ENCODE measurements at regions not wholly inside any gene's neighbourhood (a gene's known extent, or its start where the extent isn't known, plus 50 kb on each side); places are given as distances from the start of the nearest gene placed in this dataset.

DNA sequence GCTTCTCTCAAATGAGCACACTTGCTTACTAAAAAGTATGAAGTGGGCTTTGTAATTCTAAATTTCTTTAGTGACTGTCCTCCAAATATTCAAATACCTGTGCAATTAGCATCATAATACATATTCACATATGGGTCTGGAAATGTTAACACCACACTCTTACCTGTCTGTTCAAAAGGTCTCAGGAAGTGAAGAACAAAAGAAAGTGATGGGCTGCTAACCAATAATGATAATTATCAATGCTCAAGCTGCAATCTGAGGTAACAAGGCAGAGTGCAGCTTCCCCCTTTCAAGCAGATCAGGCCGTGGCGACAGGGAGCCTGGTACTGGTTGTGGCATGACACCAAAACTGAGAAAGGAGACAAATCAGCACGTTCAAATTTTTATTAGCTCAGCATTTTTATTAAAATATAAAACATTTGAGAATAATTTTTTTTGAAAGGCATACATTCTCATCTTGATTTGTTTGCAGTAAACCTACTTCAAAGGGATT lies 1044.7 kb upstream of the EPHA7 start:
- DNase-seq (ENCODE audit: low read depth): no peak
- H3K4me3 ChIP-seq (ENCODE audit: control insufficient read depth, low read depth, low read length): no peak overlapping the region
- TF ChIP-seq, protein P1, sequence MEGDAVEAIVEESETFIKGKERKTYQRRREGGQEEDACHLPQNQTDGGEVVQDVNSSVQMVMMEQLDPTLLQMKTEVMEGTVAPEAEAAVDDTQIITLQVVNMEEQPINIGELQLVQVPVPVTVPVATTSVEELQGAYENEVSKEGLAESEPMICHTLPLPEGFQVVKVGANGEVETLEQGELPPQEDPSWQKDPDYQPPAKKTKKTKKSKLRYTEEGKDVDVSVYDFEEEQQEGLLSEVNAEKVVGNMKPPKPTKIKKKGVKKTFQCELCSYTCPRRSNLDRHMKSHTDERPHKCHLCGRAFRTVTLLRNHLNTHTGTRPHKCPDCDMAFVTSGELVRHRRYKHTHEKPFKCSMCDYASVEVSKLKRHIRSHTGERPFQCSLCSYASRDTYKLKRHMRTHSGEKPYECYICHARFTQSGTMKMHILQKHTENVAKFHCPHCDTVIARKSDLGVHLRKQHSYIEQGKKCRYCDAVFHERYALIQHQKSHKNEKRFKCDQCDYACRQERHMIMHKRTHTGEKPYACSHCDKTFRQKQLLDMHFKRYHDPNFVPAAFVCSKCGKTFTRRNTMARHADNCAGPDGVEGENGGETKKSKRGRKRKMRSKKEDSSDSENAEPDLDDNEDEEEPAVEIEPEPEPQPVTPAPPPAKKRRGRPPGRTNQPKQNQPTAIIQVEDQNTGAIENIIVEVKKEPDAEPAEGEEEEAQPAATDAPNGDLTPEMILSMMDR (conservative IDR thresholded peaks at IDR 0.05; ENCODE audit: control insufficient read depth, insufficient read depth, low read depth, low read length): no peak

DNA sequence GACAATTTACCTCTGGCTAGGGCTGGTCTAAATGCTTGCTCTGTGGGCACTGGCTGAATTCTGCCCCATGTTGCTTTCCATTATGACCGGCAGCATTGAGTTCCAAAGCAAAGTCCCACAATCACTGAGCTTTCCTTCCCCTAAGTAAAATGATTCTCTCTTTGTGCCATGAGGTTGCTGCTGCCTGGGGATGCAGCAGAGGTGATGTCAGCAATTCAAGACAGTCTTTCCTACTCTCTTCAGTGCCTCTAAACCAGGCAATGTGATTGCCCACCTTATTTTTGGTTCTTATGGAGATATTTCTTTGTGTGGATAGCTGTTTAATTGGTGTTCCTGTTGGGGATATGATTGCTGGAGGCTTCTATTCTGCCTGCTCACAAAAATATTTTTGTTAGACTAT lies 1043.9 kb upstream of the EPHA7 start:
- TF ChIP-seq, protein P1 (conservative IDR thresholded peaks at IDR 0.05; ENCODE audit: control insufficient read depth, insufficient read depth, low read depth, low read length): no peak
- no peak overlapping the region for H3K4me3 ChIP-seq (ENCODE audit: control insufficient read depth, low read depth, low read length)
- DNase-seq (ENCODE audit: low read depth): no peak

DNA sequence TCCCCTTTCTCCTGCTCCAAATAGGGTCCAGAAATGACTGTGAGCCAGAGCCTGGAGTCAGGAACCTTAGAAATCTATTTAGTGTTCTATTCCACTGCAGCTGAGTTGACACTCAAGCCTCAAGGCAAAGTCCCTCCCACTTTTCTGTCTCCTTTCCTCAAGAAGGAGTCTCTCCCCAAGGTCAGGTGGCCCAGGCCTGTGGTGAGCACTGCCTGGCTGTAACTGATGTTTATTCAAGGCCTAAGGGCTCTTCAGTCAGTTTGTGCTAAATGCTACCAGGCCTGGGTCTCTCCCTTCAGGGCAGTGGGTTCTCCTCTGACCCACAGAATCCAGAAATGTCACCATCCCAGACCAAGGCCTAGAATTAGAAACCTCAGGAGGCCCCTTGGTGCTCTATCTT lies 1042.9 kb upstream of the EPHA7 start:
- no peak overlapping the region for H3K4me3 ChIP-seq (ENCODE audit: control insufficient read depth, low read depth, low read length)
- TF ChIP-seq, protein P1 (conservative IDR thresholded peaks at IDR 0.05; ENCODE audit: control insufficient read depth, insufficient read depth, low read depth, low read length): no peak
- no peak for DNase-seq (ENCODE audit: low read depth)

DNA sequence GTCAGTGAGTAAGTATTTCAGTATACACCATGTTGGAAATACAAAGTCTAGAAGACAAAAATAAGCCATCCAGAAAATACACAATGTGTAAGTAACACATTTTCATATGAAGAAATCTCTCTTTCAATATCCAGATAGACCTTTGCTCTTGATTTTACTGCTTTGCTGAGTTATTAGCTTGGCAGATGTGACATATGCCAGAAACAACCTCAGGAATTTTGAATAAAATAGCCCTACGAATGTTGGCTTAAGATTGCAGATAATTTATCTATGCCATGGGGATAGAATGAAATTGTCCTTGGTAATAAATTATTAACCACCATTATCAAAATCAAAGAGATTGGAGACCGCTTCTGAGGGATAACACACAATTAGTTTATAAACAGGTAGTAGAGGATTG lies 1036.9 kb upstream of the EPHA7 start:
- no peak for DNase-seq (ENCODE audit: low read depth)
- TF ChIP-seq, protein P1 (conservative IDR thresholded peaks at IDR 0.05; ENCODE audit: control insufficient read depth, insufficient read depth, low read depth, low read length): no peak
- H3K4me3 ChIP-seq (ENCODE audit: control insufficient read depth, low read depth, low read length): no peak overlapping the region

DNA sequence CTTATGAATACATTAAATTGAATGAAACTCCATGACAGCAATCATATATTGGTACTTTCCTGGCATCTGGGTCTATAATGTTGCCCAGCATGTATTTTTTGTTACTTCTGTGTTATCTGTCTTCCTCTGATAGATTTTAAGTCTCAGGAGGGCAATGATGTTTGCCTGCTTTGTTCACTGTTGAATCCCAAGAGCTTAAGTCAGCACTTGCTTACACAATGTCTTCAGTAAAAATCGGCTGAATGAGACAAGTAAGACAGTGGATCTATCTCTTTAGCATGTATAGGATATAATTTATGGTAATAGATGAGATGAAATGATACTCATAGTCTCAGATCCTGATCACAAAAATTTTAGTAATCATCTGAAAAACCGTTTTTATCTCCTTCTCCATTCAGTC lies 1034.9 kb upstream of the EPHA7 start:
- TF ChIP-seq, protein P1 (conservative IDR thresholded peaks at IDR 0.05; ENCODE audit: control insufficient read depth, insufficient read depth, low read depth, low read length): no peak
- DNase-seq (ENCODE audit: low read depth): no peak
- no peak overlapping the region for H3K4me3 ChIP-seq (ENCODE audit: control insufficient read depth, low read depth, low read length)

DNA sequence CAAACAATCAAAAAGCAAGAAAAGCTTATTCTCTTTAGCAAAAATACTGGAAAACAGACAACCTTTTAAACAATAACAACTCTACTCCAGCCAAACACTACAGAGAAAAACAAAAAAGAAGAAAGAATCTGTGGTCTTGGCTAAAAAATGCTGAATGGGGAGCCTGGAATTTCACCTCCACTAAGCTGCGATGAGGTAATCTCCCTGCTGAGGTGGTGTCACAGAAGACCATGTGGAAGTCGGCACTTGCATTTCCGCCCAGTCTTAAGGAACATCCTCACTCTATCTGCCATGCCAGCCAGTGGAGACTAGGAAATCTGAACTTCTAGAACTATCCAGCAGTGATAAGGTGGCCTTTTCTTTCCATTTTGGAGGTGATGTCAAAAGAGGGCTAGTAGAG lies 1026.8 kb upstream of the EPHA7 start:
- no peak for DNase-seq (ENCODE audit: low read depth)
- TF ChIP-seq, protein P1 (conservative IDR thresholded peaks at IDR 0.05; ENCODE audit: control insufficient read depth, insufficient read depth, low read depth, low read length): no peak
- no peak overlapping the region for H3K4me3 ChIP-seq (ENCODE audit: control insufficient read depth, low read depth, low read length)

DNA sequence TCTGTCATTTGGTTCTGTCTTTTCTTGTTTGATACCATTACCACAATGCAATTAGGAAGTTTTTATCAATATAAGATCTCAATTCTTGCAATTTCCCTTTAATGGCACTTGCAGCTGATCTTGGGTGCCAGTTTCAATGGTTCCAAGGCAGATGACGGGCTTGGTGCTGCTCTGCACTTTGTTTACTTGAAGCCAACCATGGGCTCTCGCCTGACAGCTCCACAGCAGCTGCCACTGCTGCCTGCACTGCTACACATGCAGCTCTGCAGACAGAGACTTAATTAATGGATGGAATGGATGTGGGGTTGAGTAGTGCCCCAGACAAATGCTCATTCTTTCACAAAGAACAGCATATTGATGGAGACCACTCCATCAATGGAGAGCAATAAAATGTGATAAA lies 1024.3 kb upstream of the EPHA7 start:
- H3K4me3 ChIP-seq (ENCODE audit: control insufficient read depth, low read depth, low read length): no peak overlapping the region
- TF ChIP-seq, protein P1 (conservative IDR thresholded peaks at IDR 0.05; ENCODE audit: control insufficient read depth, insufficient read depth, low read depth, low read length): no peak
- no peak for DNase-seq (ENCODE audit: low read depth)

Measured in fibroblast of mammary gland (primary cell).